A673 (cell line): ENCODE measurements at regions not wholly inside any gene's neighbourhood (a gene's known extent, or its start where the extent isn't known, plus 50 kb on each side); places are given as distances from the start of the nearest gene placed in this dataset.

Experiments
- BruUV-seq: library from RNA; stranded (reverse); fragments of 400-500 nt; replicated peaks from 2 replicates; lab custom pipeline; 2021; lab: Mats Ljungman, UMichigan
- CTCF ChIA-PET: fragments of 300-600 bp; sonication (Branson Sonifier 250); formaldehyde crosslinking; loops from one replicate; lab custom pipeline; 2022; ENCODE audit warnings: antibody characterized with exemption; lab: Charles Lee
- POLR2A ChIA-PET: fragments of 300-600 bp; sonication (Branson Sonifier 250); formaldehyde crosslinking; loops from one replicate; lab custom pipeline; 2022; ENCODE audit warnings: antibody characterized with exemption; ENCODE audit not compliant: low non-redundant PET; lab: Charles Lee
- DNase-seq: peaks from one replicate; pipeline ENCODE4 v3.0.0-alpha.2; 2015; ENCODE audit warnings: low spot score
- H3K27ac ChIP-seq: fragments of 200-600 bp; sonication (generic); 2 replicates; pipeline ENCODE4 v1.5.1; 2016; ENCODE audit warnings: mixed run types, low read depth, mild to moderate bottlenecking, mixed read lengths, antibody characterized with exemption, low read length; ENCODE audit not compliant: poor library complexity, severe bottlenecking
- H3K27me3 ChIP-seq: fragments of 200-600 bp; sonication (generic); replicated peaks from 2 replicates; pipeline ENCODE4 v1.6.1; 2017; ENCODE audit warnings: mixed run types, low read depth, mild to moderate bottlenecking, mixed read lengths, antibody characterized with exemption, low read length; ENCODE audit not compliant: insufficient read depth, poor library complexity
- H3K36me3 ChIP-seq: fragments of 200-600 bp; sonication (generic); 2 replicates; pipeline ENCODE4 v1.6.1; 2016; ENCODE audit warnings: mixed run types, mild to moderate bottlenecking, mixed read lengths, antibody characterized with exemption, low read length; ENCODE audit not compliant: insufficient read depth, poor library complexity, severe bottlenecking
- H3K4me1 ChIP-seq: fragments of 200-600 bp; sonication (generic); 2 replicates; pipeline ENCODE4 v1.6.1; 2017; ENCODE audit warnings: mixed run types, mild to moderate bottlenecking, mixed read lengths, antibody characterized with exemption, low read length; ENCODE audit not compliant: insufficient read depth, poor library complexity, severe bottlenecking
- H3K4me3 ChIP-seq: fragments of 200-600 bp; sonication (generic); 2 replicates; pipeline ENCODE4 v1.5.1; 2016; ENCODE audit warnings: low read depth, mixed run types, mild to moderate bottlenecking, mixed read lengths, low read length; ENCODE audit not compliant: poor library complexity, severe bottlenecking
- H3K9me3 ChIP-seq: fragments of 200-600 bp; sonication (generic); 2 replicates; pipeline ENCODE4 v1.6.1; 2016; ENCODE audit warnings: mixed run types, low read depth, mild to moderate bottlenecking, mixed read lengths, antibody characterized with exemption, low read length; ENCODE audit not compliant: poor library complexity, severe bottlenecking
- EZH2 ChIP-seq: fragments of 200-600 bp; sonication (generic); IDR thresholded peaks from 2 replicates; pipeline ENCODE4 v1.6.1; 2017; ENCODE audit warnings: borderline replicate concordance, low read depth, mild to moderate bottlenecking, mixed read lengths, antibody characterized with exemption, low read length; ENCODE audit not compliant: poor library complexity, severe bottlenecking
- intact Hi-C: fragments of 100-400 bp; cut with micrococcal nuclease; formaldehyde crosslinking; loops from one replicate; pipeline ENCODE4 v1.10.0; 2022; ENCODE audit not compliant: unreplicated experiment
- TF ChIP-seq, protein P1 (sequence below): fragments of 300-800, 200-600 bp; sonication (generic); conservative IDR thresholded peaks from 2 replicates; pipeline ENCODE4 v1.5.1; 2017; ENCODE audit warnings: low read depth, mild to moderate bottlenecking, antibody characterized with exemption, low read length, moderate library complexity, mixed read lengths

DNA sequence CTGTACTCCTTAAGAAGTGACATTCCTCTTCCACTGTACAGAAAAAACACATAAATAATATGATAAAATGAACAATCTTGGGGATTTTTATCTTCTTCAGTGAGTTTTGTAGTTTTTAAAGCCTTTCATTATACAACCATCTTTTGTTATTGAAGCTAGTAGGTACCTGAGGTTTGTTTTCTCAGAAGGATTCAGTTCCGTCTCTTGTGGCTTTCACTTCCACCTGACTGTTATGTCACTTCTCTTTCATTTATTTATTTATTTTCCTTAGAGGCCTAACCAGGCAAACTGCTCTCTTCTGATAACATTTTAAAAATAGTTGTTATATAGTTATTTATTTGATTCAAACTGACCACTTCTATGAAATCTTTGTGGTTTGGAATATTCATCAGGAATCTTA lies 464.2 kb downstream of the CCDC85A start:
- no TSS peak for BruUV-seq
- Histone ChIP-seq H3K36me3 (no peaks in the 10 kb centered on the region), H3K9me3 (no peaks in the 10 kb centered on the region), H3K4me1 (no peaks in the 10 kb centered on the region), H3K4me3 (no peak overlapping the region), H3K27me3 (peaks cover 20% of the 10 kb centered on the region), H3K27ac (no peak overlapping the region)
- no peak for DNase-seq
- CTCF ChIA-PET, result no interaction called here
- POLR2A ChIA-PET, result no interaction called here
- TF ChIP-seq, protein P1, sequence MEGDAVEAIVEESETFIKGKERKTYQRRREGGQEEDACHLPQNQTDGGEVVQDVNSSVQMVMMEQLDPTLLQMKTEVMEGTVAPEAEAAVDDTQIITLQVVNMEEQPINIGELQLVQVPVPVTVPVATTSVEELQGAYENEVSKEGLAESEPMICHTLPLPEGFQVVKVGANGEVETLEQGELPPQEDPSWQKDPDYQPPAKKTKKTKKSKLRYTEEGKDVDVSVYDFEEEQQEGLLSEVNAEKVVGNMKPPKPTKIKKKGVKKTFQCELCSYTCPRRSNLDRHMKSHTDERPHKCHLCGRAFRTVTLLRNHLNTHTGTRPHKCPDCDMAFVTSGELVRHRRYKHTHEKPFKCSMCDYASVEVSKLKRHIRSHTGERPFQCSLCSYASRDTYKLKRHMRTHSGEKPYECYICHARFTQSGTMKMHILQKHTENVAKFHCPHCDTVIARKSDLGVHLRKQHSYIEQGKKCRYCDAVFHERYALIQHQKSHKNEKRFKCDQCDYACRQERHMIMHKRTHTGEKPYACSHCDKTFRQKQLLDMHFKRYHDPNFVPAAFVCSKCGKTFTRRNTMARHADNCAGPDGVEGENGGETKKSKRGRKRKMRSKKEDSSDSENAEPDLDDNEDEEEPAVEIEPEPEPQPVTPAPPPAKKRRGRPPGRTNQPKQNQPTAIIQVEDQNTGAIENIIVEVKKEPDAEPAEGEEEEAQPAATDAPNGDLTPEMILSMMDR, result no peak
- no peak for TF ChIP-seq EZH2
- intact Hi-C loops, result no loop called here

DNA sequence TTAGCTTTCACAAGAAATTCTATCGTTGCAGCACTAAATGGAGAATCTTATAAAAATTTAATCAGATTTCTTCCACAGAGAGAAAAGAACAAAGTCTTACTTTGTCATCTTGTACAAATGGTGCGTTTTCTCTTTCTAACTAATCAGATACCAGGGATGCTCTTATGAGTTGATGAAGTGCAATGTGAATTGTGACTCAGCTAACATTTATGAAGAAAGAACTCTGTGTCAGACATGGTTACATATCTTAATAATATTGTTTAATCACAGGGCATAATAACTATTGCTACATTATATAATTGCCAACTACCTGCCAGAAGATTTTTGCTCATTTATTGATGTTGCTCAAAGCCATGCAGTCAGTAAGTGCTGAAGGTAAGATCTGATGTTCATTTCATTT lies 465.0 kb downstream of the CCDC85A start:
- CTCF ChIA-PET, result no interaction called here
- Histone ChIP-seq H3K27ac (no peak overlapping the region), H3K4me3 (no peak overlapping the region), H3K4me1 (no peaks in the 10 kb centered on the region), H3K9me3 (no peaks in the 10 kb centered on the region), H3K27me3 (peaks cover 29% of the 10 kb centered on the region), H3K36me3 (no peaks in the 10 kb centered on the region)
- BruUV-seq, result no TSS peak
- POLR2A ChIA-PET, result no interaction called here
- no peak for DNase-seq
- TF ChIP-seq, protein P1, result no peak
- no peak for TF ChIP-seq EZH2
- intact Hi-C loops, result no loop called here

DNA sequence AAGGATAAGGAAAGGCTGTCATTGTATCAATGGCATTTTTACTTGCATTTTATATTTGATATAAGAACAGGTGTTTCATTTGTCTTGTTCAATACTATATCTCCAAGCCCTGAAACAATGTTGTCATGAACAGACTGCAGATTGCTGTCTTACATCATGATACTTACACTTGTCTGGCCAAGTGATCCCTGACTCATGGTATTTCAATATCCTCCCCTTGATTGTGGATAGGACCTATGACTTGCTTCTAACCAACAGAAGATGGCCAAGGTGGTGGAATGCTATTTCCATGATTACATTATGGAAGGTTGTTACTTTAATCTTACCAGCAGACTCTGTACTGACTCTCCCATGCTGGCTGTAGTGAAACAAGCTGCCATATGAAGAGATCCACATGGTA lies 471.1 kb downstream of the CCDC85A start:
- no peak for DNase-seq
- intact Hi-C loops, result no loop called here
- Histone ChIP-seq H3K9me3 (no peaks in the 10 kb centered on the region), H3K4me3 (no peak overlapping the region), H3K4me1 (no peaks in the 10 kb centered on the region), H3K27me3 (peaks cover 49% of the 10 kb centered on the region), H3K27ac (no peak overlapping the region), H3K36me3 (no peaks in the 10 kb centered on the region)
- CTCF ChIA-PET, result no interaction called here
- no peak for TF ChIP-seq EZH2
- TF ChIP-seq, protein P1, result no peak
- no TSS peak for BruUV-seq
- POLR2A ChIA-PET, result no interaction called here
